Astrocyte of the cerebellum (primary cell): ENCODE measurements at regions not wholly inside any gene's neighbourhood (a gene's known extent, or its start where the extent isn't known, plus 50 kb on each side); places are given as distances from the start of the nearest gene placed in this dataset.

Source experiments
- DNase-seq: peaks from one replicate; pipeline ENCODE4 v3.0.0-alpha.2; 2011; ENCODE audit warnings: low read depth
- H3K4me3 ChIP-seq: 2 replicates; pipeline ENCODE4 v1.5.1; 2011; ENCODE audit warnings: mild to moderate bottlenecking, low read depth, low read length, moderate library complexity
- CTCF ChIP-seq: IDR thresholded peaks from 2 replicates; pipeline ENCODE4 v1.5.1; 2012; ENCODE audit warnings: low read length, low read depth, moderate library complexity, mild to moderate bottlenecking; ENCODE audit errors: missing control alignments
- in situ Hi-C: cut with HindIII; loops from 2 replicates; pipeline ENCODE4 v1.10.0; 2017; ENCODE audit warnings: low sequenced_read_pairs

GRCh38 chr14:53526200-53526599 lies 373.1 kb upstream of the DDHD1 start:
- no peak for TF ChIP-seq CTCF
- in situ Hi-C loops: loop anchor here (25.0 kb wide), 1 partner anchor 811 kb away; no protein-coding TSS in a partner anchor
- no peak overlapping the region for H3K4me3 ChIP-seq
- no peak for DNase-seq

GRCh38 chr14:53525608-53526007 lies 372.5 kb upstream of the DDHD1 start:
- H3K4me3 ChIP-seq: no peak overlapping the region

GRCh38 chr14:53524391-53524790 lies 371.3 kb upstream of the DDHD1 start:
- no peak for DNase-seq
- in situ Hi-C loops: no loop called here
- no peak overlapping the region for H3K4me3 ChIP-seq
- no peak for TF ChIP-seq CTCF

More at GRCh38 chr14:53525608-53526007, 372.5 kb upstream of the DDHD1 start:
- in situ Hi-C loops: loop anchor here (25.0 kb wide), 1 partner anchor 812 kb away; no protein-coding TSS in a partner anchor
- TF ChIP-seq CTCF: no peak
- DNase-seq: no peak

GRCh38 chr14:53523226-53523625 lies 370.1 kb upstream of the DDHD1 start:
- DNase-seq: no peak
- in situ Hi-C loops: no loop called here
- no peak overlapping the region for H3K4me3 ChIP-seq
- TF ChIP-seq CTCF: no peak

- TF ChIP-seq CTCF: no peak
- H3K4me3 ChIP-seq: no peak overlapping the region
- no peak for DNase-seq
- in situ Hi-C loops: no loop called here
Observed at GRCh38 chr14:53520078-53520928, 367.2 kb upstream of the DDHD1 start.

- H3K4me3 ChIP-seq: no peak overlapping the region
- in situ Hi-C loops: no loop called here
- no peak for TF ChIP-seq CTCF
- DNase-seq: no peak
Observed at GRCh38 chr14:53519137-53519536, 366.0 kb upstream of the DDHD1 start.
